Gastrocnemius medialis (tissue), 4 donors: ENCODE measurements at regions not wholly inside any gene's neighbourhood (a gene's known extent, or its start where the extent isn't known, plus 50 kb on each side); places are given as distances from the start of the nearest gene placed in this dataset.

Experiments used
- POLR2A ChIP-seq, 2 donors: fragments of 450-650 bp; IDR thresholded peaks; one replicate each; pipeline ENCODE4 v1.6.1; 2017; ENCODE audit warnings: antibody characterized with exemption in 2 of 2, mild to moderate bottlenecking in 2 of 2, moderate library complexity in 2 of 2
- TF ChIP-seq, protein P1 (sequence below), 5 experiments: fragments of 450-650 bp in 3 of 5; fragments of 200-600 bp in 2 of 5; sonication (generic) in 2 of 5; IDR thresholded peaks in 4 of 5; conservative IDR thresholded peaks in 1 of 5; 1 replicate in 4 of 5; 2 replicates in 1 of 5; pipeline ENCODE4 v1.5.1; 2016 to 2019; ENCODE audit warnings: antibody characterized with exemption in 5 of 5, mild to moderate bottlenecking in 3 of 5, moderate library complexity in 3 of 5

DNA sequence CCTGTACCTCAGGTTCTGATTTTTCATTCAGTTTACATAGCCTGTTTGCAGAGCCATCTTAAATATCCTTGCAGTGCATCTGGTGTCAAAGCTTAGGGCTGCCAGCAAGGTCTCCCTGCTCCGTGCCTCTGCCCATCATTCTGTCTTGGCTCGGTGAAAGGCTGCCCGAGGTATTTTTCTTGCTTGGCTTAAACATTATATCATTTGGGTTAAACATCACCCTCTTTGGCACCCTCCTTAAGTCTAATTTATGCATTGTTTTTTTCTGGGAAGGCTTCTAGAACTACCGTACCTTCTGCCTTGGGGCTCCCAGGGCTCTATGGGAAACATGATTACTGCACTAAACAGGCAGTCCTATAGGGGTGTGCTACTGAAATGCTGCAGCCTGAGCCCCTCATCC, 158.6 kb upstream of the CELF4 start:
- TF ChIP-seq, protein P1, sequence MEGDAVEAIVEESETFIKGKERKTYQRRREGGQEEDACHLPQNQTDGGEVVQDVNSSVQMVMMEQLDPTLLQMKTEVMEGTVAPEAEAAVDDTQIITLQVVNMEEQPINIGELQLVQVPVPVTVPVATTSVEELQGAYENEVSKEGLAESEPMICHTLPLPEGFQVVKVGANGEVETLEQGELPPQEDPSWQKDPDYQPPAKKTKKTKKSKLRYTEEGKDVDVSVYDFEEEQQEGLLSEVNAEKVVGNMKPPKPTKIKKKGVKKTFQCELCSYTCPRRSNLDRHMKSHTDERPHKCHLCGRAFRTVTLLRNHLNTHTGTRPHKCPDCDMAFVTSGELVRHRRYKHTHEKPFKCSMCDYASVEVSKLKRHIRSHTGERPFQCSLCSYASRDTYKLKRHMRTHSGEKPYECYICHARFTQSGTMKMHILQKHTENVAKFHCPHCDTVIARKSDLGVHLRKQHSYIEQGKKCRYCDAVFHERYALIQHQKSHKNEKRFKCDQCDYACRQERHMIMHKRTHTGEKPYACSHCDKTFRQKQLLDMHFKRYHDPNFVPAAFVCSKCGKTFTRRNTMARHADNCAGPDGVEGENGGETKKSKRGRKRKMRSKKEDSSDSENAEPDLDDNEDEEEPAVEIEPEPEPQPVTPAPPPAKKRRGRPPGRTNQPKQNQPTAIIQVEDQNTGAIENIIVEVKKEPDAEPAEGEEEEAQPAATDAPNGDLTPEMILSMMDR (IDR thresholded peaks at IDR 0.05 in 4 of 5, conservative IDR thresholded peaks at IDR 0.05 in 1 of 5): no peak
- TF ChIP-seq POLR2A (IDR thresholded peaks at IDR 0.05): no peak
